ENCODE measurements at regions not wholly inside any gene's neighbourhood (a gene's known extent, or its start where the extent isn't known, plus 50 kb on each side); places are given as distances from the start of the nearest gene placed in this dataset.

- no peak for DNase-seq (ENCODE audit: low spot score)
These were observed 343.8 kb downstream of the EPHA4 start for GRCh38 chr2:221228214-221228769.

- DNase-seq (ENCODE audit: low spot score) = no peak
These were observed 343.0 kb downstream of the EPHA4 start for GRCh38 chr2:221229099-221229498.

GRCh38 chr2:221231511-221231910 is 340.6 kb downstream of the EPHA4 start:
- no peak for DNase-seq (ENCODE audit: low spot score)

GRCh38 chr2:221235941-221236340 is 336.2 kb downstream of the EPHA4 start:
- DNase-seq (ENCODE audit: low spot score) = no peak

GRCh38 chr2:221241072-221241471 is 331.0 kb downstream of the EPHA4 start:
- no peak for DNase-seq (ENCODE audit: low spot score)

- no peak for DNase-seq (ENCODE audit: low spot score)
These were observed 328.3 kb downstream of the EPHA4 start for GRCh38 chr2:221243771-221244170.

- no peak for DNase-seq (ENCODE audit: low spot score)
These were observed 327.1 kb downstream of the EPHA4 start for GRCh38 chr2:221245045-221245444.

- DNase-seq (ENCODE audit: low spot score) = no peak
These were observed 326.3 kb downstream of the EPHA4 start for GRCh38 chr2:221245772-221246171.

- DNase-seq (ENCODE audit: low spot score) = no peak
These were observed 317.8 kb downstream of the EPHA4 start for GRCh38 chr2:221254299-221254698.

- no peak for DNase-seq (ENCODE audit: low spot score)
These were observed 316.2 kb downstream of the EPHA4 start for GRCh38 chr2:221255862-221256261.

GRCh38 chr2:221258464-221258863 is 313.6 kb downstream of the EPHA4 start:
- DNase-seq (ENCODE audit: low spot score) = no peak

- no peak for DNase-seq (ENCODE audit: low spot score)
These were observed 309.5 kb downstream of the EPHA4 start for GRCh38 chr2:221262651-221263050.

- DNase-seq (ENCODE audit: low spot score) = no peak
These were observed 308.5 kb downstream of the EPHA4 start for GRCh38 chr2:221263573-221263972.

- no peak for DNase-seq (ENCODE audit: low spot score)
These were observed 307.8 kb downstream of the EPHA4 start for GRCh38 chr2:221264318-221264717.

GRCh38 chr2:221267773-221268425 is 304.2 kb downstream of the EPHA4 start:
- no peak for DNase-seq (ENCODE audit: low spot score)

GRCh38 chr2:221268631-221269030 is 303.5 kb downstream of the EPHA4 start:
- DNase-seq (ENCODE audit: low spot score) = no peak

- DNase-seq (ENCODE audit: low spot score) = no peak
These were observed 301.3 kb downstream of the EPHA4 start for GRCh38 chr2:221270806-221271205.

- DNase-seq (ENCODE audit: low spot score) = no peak
These were observed 299.4 kb downstream of the EPHA4 start for GRCh38 chr2:221272729-221273128.

- no peak for DNase-seq (ENCODE audit: low spot score)
These were observed 296.1 kb downstream of the EPHA4 start for GRCh38 chr2:221276033-221276432.

GRCh38 chr2:221276601-221277000 is 295.5 kb downstream of the EPHA4 start:
- no peak for DNase-seq (ENCODE audit: low spot score)

- no peak for DNase-seq (ENCODE audit: low spot score)
These were observed 289.7 kb downstream of the EPHA4 start for GRCh38 chr2:221282386-221282785.

- no peak for DNase-seq (ENCODE audit: low spot score)
These were observed 288.1 kb downstream of the EPHA4 start for GRCh38 chr2:221283896-221284545.

GRCh38 chr2:221285148-221285547 is 287.0 kb downstream of the EPHA4 start:
- no peak for DNase-seq (ENCODE audit: low spot score)

- no peak for DNase-seq (ENCODE audit: low spot score)
These were observed 285.7 kb downstream of the EPHA4 start for GRCh38 chr2:221286406-221286805.

All from activated CD4-positive, alpha-beta T cell treated with anti-CD3 and anti-CD28 coated beads, Interleukin-2, Interleukin-4, amounts not matched to agents 100 ng/mL and 50 ng/mL, durations not matched to agents 16 hours and 8 hours (primary cell).